GM12891 (cell line): ENCODE measurements at regions not wholly inside any gene's neighbourhood (a gene's known extent, or its start where the extent isn't known, plus 50 kb on each side); places are given as distances from the start of the nearest gene placed in this dataset.
"Not testable (repeated sequence)": the region's sequence is repeated elsewhere in the genome, so short reads cannot be mapped to it uniquely, and the experiment has no call there.

Experiments used
- DNase-seq: peaks from one replicate; pipeline ENCODE4 v3.0.0; 2011; ENCODE audit warnings: low spot score; ENCODE audit not compliant: insufficient read length
- FAIRE-seq: peaks from 2 replicates; lab custom pipeline; 2011; peaks lifted over from hg19 to GRCh38; lab: Jason Lieb, UNC
- PAX5 ChIP-seq: IDR thresholded peaks from 2 replicates; pipeline ENCODE4 v1.6.1; 2011; ENCODE audit warnings: low read length, moderate library complexity, mild to moderate bottlenecking; ENCODE audit not compliant: insufficient read depth, severe bottlenecking
- POLR2A ChIP-seq: IDR thresholded peaks from 2 replicates; pipeline ENCODE4 v1.6.1; 2011; ENCODE audit warnings: low read depth, low read length, control low read depth
- POLR2AphosphoS5 ChIP-seq: IDR thresholded peaks from 2 replicates; pipeline ENCODE4 v1.6.1; 2011; ENCODE audit warnings: low read depth, low read length, control low read depth
- POU2F2 ChIP-seq: IDR thresholded peaks from 2 replicates; pipeline ENCODE4 v1.6.1; 2011; ENCODE audit warnings: low read depth, mild to moderate bottlenecking, control low read depth, low read length, moderate library complexity
- SPI1 ChIP-seq: IDR thresholded peaks from 2 replicates; pipeline ENCODE4 v1.6.1; 2011; ENCODE audit warnings: low read depth, low read length, control low read depth
- TAF1 ChIP-seq: IDR thresholded peaks from 2 replicates; pipeline ENCODE4 v1.6.1; 2011; ENCODE audit warnings: low read depth, low read length, control low read depth

GRCh38 chr5:126015235-126016181 lies 407.7 kb upstream of the GRAMD2B start:
- DNase-seq (no peak), FAIRE-seq (no peak)
- TF ChIP-seq PAX5: no peak
- TF ChIP-seq TAF1: no peak
- TF ChIP-seq POLR2AphosphoS5: no peak
- no peak for TF ChIP-seq SPI1
- no peak for TF ChIP-seq POU2F2
- no peak for TF ChIP-seq POLR2A

- no peak for TF ChIP-seq POU2F2
- FAIRE-seq: no peak
- DNase-seq: no peak
Observed at GRCh38 chr5:126016256-126016655, 407.0 kb upstream of the GRAMD2B start.

- TF ChIP-seq TAF1: no peak
- TF ChIP-seq POU2F2: no peak
- TF ChIP-seq POLR2AphosphoS5: no peak
- TF ChIP-seq POLR2A: no peak
- no peak for TF ChIP-seq PAX5
- TF ChIP-seq SPI1: no peak
- FAIRE-seq (no peak), DNase-seq (no peak)
Observed at GRCh38 chr5:126017096-126017495, 406.1 kb upstream of the GRAMD2B start.

- DNase-seq (no peak), FAIRE-seq (no peak)
- TF ChIP-seq SPI1: no peak
- TF ChIP-seq PAX5: no peak
Observed at GRCh38 chr5:126020770-126021169, 402.4 kb upstream of the GRAMD2B start.

- no peak for DNase-seq
- TF ChIP-seq POLR2AphosphoS5: no peak
- TF ChIP-seq POU2F2: no peak
- FAIRE-seq: no peak
Observed at GRCh38 chr5:126023994-126024441, 399.2 kb upstream of the GRAMD2B start.

GRCh38 chr5:126027149-126027548 lies 396.1 kb upstream of the GRAMD2B start:
- DNase-seq (no peak), FAIRE-seq (no peak)
- TF ChIP-seq PAX5: no peak
- no peak for TF ChIP-seq POLR2AphosphoS5
- no peak for TF ChIP-seq POLR2A
- TF ChIP-seq SPI1: no peak
- no peak for TF ChIP-seq POU2F2
- TF ChIP-seq TAF1: no peak

- DNase-seq: no peak
- TF ChIP-seq SPI1: no peak
- TF ChIP-seq POLR2A: no peak
- TF ChIP-seq POU2F2: no peak
- no peak for TF ChIP-seq POLR2AphosphoS5
- FAIRE-seq: no peak
Observed at GRCh38 chr5:126027652-126028051, 395.6 kb upstream of the GRAMD2B start.

- FAIRE-seq: no peak
- TF ChIP-seq TAF1 (no peak), PAX5 (no peak), SPI1 (no peak), POLR2AphosphoS5 (no peak), POLR2A (no peak), POU2F2 (no peak)
- no peak for DNase-seq
Observed at GRCh38 chr5:126028336-126028735, 394.9 kb upstream of the GRAMD2B start.

GRCh38 chr5:126029282-126029681 lies 393.9 kb upstream of the GRAMD2B start:
- FAIRE-seq, DNase-seq: not testable (repeated sequence)

- FAIRE-seq: no peak
- no peak for TF ChIP-seq TAF1
- no peak for TF ChIP-seq POLR2AphosphoS5
- no peak for TF ChIP-seq POU2F2
- no peak for TF ChIP-seq SPI1
- TF ChIP-seq POLR2A: no peak
- TF ChIP-seq PAX5: no peak
- DNase-seq: no peak
Observed at GRCh38 chr5:126030698-126031097, 392.5 kb upstream of the GRAMD2B start.
